DND-41 (cell line): ENCODE measurements at regions not wholly inside any gene's neighbourhood (a gene's known extent, or its start where the extent isn't known, plus 50 kb on each side); places are given as distances from the start of the nearest gene placed in this dataset.

Source experiments
- EZH2 ChIP-seq: IDR thresholded peaks from 3 replicates; pipeline ENCODE4 v1.6.1; 2012; ENCODE audit warnings: borderline replicate concordance, low read depth, mild to moderate bottlenecking, moderate library complexity, low read length, inconsistent platforms; ENCODE audit not compliant: severe bottlenecking
- TF ChIP-seq, protein P1 (sequence below): IDR thresholded peaks from 2 replicates; pipeline ENCODE4 v1.5.1; 2012; ENCODE audit warnings: borderline replicate concordance, low read length, moderate library complexity, mild to moderate bottlenecking; ENCODE audit not compliant: poor library complexity, severe bottlenecking; ENCODE audit errors: extremely low read depth

DNA sequence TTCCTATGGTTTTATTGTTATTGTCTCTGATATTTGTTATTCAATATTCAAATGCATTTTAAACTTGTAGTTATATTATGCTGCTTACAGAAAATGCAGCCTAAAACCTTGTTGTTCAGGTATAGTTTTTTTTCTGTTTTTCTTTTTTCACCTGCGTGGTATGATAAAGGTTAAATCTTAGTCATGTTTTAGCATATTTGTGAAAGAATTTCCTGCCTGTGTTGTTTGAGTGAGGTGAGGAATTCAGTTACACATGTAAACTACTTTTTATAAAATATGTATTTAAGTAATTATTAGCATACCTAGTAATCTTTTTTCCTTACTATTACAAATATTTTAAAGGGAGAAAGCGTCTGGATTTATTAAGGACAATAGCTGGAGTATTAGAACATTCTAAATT is 90.0 kb upstream of the NAALADL2 start:
- TF ChIP-seq, protein P1, sequence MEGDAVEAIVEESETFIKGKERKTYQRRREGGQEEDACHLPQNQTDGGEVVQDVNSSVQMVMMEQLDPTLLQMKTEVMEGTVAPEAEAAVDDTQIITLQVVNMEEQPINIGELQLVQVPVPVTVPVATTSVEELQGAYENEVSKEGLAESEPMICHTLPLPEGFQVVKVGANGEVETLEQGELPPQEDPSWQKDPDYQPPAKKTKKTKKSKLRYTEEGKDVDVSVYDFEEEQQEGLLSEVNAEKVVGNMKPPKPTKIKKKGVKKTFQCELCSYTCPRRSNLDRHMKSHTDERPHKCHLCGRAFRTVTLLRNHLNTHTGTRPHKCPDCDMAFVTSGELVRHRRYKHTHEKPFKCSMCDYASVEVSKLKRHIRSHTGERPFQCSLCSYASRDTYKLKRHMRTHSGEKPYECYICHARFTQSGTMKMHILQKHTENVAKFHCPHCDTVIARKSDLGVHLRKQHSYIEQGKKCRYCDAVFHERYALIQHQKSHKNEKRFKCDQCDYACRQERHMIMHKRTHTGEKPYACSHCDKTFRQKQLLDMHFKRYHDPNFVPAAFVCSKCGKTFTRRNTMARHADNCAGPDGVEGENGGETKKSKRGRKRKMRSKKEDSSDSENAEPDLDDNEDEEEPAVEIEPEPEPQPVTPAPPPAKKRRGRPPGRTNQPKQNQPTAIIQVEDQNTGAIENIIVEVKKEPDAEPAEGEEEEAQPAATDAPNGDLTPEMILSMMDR, result no peak
- no peak for TF ChIP-seq EZH2
